ENCODE measurements at regions not wholly inside any gene's neighbourhood (a gene's known extent, or its start where the extent isn't known, plus 50 kb on each side); places are given as distances from the start of the nearest gene placed in this dataset.

DNA sequence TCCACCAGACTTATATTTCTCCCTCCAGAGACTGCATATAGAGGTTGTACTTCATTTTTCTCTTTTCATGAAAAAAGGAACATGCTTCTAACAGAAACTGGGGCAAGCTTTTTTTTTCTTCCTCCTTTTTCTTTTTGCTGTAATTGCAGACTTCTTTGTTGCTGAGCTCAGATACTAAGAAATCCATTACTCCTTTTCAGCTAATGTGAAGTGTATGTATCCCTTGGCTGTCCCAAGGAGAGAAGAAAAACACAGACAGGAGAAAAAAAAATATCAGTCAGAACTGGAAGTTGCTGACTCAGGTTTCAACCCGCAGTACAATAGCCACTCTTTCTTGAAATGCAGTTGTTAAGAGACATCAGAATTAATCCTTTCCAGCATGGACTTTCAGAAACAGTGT lies 1248.4 kb downstream of the LRFN5 start:
- Mint-ChIP-seq H3K4me3 (no peak overlapping the region), H3K4me1 (ENCODE audit: low read depth) (no peaks in the 10 kb centered on the region), H3K36me3 (no peaks in the 10 kb centered on the region), H3K27me3 (no peaks in the 10 kb centered on the region), H3K27ac (no peak overlapping the region), H3K9me3 (peaks cover 7% of the 10 kb centered on the region)
- no peak for DNase-seq
- intact Hi-C loops (cut with micrococcal nuclease), result no loop called here
- POLR2A ChIA-PET, result no interaction called here
- CTCF ChIA-PET, result no interaction called here

DNA sequence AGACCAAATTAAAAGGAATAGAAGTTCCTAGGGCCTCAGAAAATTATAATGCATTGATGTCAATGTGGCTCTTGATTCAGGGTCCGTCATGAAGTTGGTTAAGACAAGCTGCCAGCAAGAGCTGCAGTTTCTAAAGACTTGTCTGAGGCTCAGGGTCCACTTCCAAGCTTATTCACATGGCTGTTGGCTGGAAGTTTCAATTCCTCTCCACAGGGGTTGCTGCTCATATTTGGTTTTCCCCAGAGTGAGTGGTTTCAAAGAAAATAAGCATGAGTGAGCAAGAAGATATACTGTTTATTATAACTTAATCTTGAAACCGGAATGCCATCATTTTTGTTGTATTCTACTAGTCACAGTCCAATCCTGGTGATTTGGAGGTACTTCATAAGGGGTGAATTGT lies 1247.4 kb downstream of the LRFN5 start:
- H3K9me3 Mint-ChIP-seq, result peaks cover 5% of the 10 kb centered on the region
- no peaks in the 10 kb centered on the region for H3K36me3 Mint-ChIP-seq
- H3K4me3 Mint-ChIP-seq, result no peak overlapping the region
- intact Hi-C loops (cut with micrococcal nuclease), result no loop called here
- ChIA-PET POLR2A (no interaction called here), CTCF (no interaction called here)
- no peaks in the 10 kb centered on the region for H3K4me1 Mint-ChIP-seq (ENCODE audit: low read depth)
- H3K27me3 Mint-ChIP-seq, result no peaks in the 10 kb centered on the region
- H3K27ac Mint-ChIP-seq, result no peak overlapping the region
- no peak for DNase-seq

DNA sequence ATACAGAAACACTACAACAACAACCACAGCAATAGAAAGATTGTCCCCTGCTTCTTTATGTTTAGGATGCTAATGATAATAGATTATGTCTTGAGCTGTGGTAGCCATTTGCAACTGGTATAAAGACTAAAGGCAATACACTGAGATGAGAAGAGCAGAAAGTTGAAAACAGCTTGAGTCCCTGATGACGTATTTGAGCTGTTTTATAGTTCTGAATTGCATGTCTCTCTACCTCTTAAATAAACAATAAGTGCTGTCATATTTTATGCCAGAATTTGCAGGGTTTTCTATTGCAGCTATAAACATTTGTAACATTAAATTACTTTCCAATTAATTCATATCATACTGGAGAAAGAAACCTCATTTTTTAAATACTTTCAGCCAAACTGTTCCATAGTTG lies 1242.0 kb downstream of the LRFN5 start:
- intact Hi-C loops (cut with micrococcal nuclease), result no loop called here
- H3K9me3 Mint-ChIP-seq, result peaks cover 18% of the 10 kb centered on the region

DNA sequence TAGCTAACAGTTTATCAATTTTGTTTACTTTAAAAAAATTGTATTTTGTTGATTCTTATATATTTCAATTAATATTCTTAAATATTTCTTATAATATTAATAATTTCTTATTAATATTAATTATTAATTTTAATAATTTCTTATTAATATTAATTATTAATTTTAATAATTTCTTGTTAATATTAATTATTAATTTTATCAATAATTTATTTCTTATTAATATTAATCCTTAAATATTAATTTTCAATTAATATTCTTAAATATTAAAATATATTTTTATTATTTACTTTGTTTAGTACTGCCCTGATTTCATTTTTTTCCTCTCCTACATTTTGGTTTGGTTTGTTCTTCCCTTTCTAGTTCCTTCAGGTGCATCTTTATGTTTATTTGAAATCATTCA lies 1208.1 kb downstream of the LRFN5 start:
- H3K4me3 Mint-ChIP-seq, result no peak overlapping the region
- ChIA-PET CTCF (no interaction called here), POLR2A (no interaction called here)
- peaks cover 6% of the 10 kb centered on the region for H3K9me3 Mint-ChIP-seq
- no peak for DNase-seq
- no peaks in the 10 kb centered on the region for H3K36me3 Mint-ChIP-seq
- no peaks in the 10 kb centered on the region for H3K4me1 Mint-ChIP-seq (ENCODE audit: low read depth)
- H3K27ac Mint-ChIP-seq, result no peak overlapping the region
- intact Hi-C loops (cut with micrococcal nuclease), result no loop called here
- no peaks in the 10 kb centered on the region for H3K27me3 Mint-ChIP-seq

More for the DNA sequence above, 1242.0 kb downstream of the LRFN5 start:
- H3K27ac Mint-ChIP-seq, result no peak overlapping the region
- H3K27me3 Mint-ChIP-seq, result no peaks in the 10 kb centered on the region
- no peaks in the 10 kb centered on the region for H3K36me3 Mint-ChIP-seq
- ChIA-PET CTCF (no interaction called here), POLR2A (no interaction called here)
- H3K4me3 Mint-ChIP-seq, result no peak overlapping the region
- DNase-seq, result no peak
- H3K4me1 Mint-ChIP-seq (ENCODE audit: low read depth), result no peaks in the 10 kb centered on the region

DNA sequence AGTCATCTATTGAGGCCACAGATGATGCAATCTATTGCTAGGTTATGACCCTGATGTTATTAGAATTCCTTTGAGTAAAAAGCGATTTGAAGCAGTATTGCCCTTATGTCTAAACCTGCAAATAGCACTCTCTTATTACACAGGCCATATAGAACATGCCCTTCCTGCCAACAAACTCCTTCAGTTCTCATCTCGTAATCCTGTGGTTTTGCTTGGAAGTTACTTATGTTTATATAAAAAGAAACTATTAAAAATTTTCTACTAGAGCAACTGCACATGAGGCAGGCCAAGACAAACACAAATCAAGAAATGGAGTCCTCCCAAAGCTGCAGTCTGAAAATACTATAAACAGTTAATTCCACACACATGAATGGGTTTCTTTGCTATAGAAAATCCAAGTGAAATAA lies 1200.2 kb downstream of the LRFN5 start:
- ChIA-PET POLR2A (no interaction called here), CTCF (no interaction called here)

DNA sequence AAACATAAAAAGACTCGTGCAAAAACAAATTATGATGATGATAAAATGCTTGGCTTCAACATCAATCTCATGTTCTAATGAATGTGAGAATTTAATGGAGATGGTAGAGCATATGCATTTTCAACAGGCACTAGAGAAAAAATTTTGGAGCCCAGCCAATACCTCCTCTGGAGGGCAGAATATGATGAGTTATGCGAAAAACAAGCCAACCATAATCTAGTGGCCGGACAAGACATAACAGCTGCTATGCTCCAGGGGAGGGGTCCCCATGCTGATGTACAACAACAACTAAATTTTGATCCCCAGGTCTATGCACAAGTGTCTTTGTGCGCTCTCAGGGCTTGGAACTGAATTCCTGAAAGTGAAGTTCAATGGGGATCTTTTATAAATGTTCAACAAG lies 1197.5 kb downstream of the LRFN5 start:
- Mint-ChIP-seq H3K4me3 (no peak overlapping the region), H3K36me3 (no peaks in the 10 kb centered on the region), H3K27ac (no peak overlapping the region), H3K9me3 (peaks cover 10% of the 10 kb centered on the region), H3K27me3 (no peaks in the 10 kb centered on the region), H3K4me1 (ENCODE audit: low read depth) (no peaks in the 10 kb centered on the region)
- intact Hi-C loops (cut with micrococcal nuclease), result no loop called here
- ChIA-PET CTCF (no interaction called here), POLR2A (no interaction called here)
- no peak for DNase-seq

More for the DNA sequence above, 1200.2 kb downstream of the LRFN5 start:
- Mint-ChIP-seq H3K27ac (no peak overlapping the region), H3K4me1 (ENCODE audit: low read depth) (no peaks in the 10 kb centered on the region), H3K27me3 (no peaks in the 10 kb centered on the region), H3K9me3 (peaks cover 4% of the 10 kb centered on the region), H3K4me3 (no peak overlapping the region), H3K36me3 (no peaks in the 10 kb centered on the region)
- intact Hi-C loops (cut with micrococcal nuclease), result no loop called here
- no peak for DNase-seq

DNA sequence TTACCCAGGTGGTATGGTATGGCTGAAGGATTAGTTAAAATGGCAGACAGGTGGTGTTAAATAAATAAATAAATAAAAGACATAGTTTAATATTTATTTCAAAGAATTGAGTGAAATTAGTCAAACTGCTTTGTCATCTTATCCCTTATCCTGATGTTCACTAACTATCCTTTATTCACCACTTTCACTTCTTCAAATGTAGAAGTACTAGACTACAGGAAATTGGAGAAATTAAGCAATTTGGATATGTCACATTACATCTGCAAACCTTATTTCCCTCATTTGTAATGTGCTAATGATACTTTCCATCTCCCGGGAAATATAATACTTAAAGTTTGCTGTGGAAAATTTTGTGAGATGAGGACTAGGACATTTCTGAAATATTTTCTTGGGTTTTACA lies 1195.7 kb downstream of the LRFN5 start:
- Mint-ChIP-seq H3K27me3 (no peaks in the 10 kb centered on the region), H3K27ac (no peak overlapping the region), H3K9me3 (peaks cover 24% of the 10 kb centered on the region), H3K36me3 (no peaks in the 10 kb centered on the region), H3K4me3 (no peak overlapping the region), H3K4me1 (ENCODE audit: low read depth) (no peaks in the 10 kb centered on the region)
- DNase-seq, result no peak
- ChIA-PET CTCF (no interaction called here), POLR2A (no interaction called here)
- intact Hi-C loops (cut with micrococcal nuclease), result no loop called here

DNA sequence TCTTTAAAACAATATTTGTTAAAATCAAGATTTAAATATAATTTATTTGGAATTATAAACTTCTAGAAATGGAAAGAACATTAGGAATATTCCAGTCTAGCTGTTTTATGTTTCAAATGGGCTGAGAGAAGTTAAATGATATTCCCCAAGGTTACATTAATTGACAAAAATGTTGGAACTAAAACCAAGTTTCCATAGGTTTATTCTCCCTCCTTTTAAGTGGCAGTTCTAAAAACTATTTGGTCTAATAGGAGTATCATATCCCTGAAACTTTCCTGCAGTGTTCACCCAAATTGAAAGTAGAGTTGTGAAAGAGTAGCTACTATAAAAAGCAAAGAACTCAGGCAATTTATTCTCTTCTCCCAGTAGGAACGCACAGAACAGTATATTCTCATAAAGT lies 1185.5 kb downstream of the LRFN5 start:
- Mint-ChIP-seq H3K27ac (no peak overlapping the region), H3K9me3 (peaks cover 13% of the 10 kb centered on the region), H3K27me3 (no peaks in the 10 kb centered on the region), H3K4me1 (ENCODE audit: low read depth) (no peaks in the 10 kb centered on the region), H3K36me3 (no peaks in the 10 kb centered on the region), H3K4me3 (no peak overlapping the region)
- DNase-seq, result no peak
- ChIA-PET POLR2A (no interaction called here), CTCF (no interaction called here)
- intact Hi-C loops (cut with micrococcal nuclease), result no loop called here

DNA sequence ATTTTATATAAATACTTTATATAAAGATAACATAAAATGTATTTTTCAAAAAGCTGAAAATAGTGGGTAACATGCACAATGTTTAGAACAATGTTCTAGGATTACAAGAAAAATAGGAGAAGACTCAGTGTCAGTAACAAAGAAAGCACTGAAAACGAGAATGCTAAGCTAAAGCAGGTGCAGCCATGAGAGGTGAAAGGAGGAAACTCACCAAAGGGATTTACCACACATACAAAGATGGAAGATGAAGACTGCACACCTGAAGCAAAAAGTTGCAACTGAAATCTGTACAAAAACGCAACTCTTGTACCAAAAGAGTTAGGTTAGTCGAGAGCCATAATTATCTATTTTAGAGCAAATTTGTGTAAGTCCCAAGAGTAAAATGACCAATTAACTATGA lies 1176.1 kb downstream of the LRFN5 start:
- no peak overlapping the region for H3K4me3 Mint-ChIP-seq
- H3K36me3 Mint-ChIP-seq, result no peaks in the 10 kb centered on the region
- peaks cover 28% of the 10 kb centered on the region for H3K9me3 Mint-ChIP-seq
- CTCF ChIA-PET, result no interaction called here
- POLR2A ChIA-PET, result no interaction called here
- no peaks in the 10 kb centered on the region for H3K27me3 Mint-ChIP-seq
- H3K4me1 Mint-ChIP-seq (ENCODE audit: low read depth), result no peaks in the 10 kb centered on the region
- intact Hi-C loops (cut with micrococcal nuclease), result no loop called here
- DNase-seq, result no peak
- H3K27ac Mint-ChIP-seq, result no peak overlapping the region

DNA sequence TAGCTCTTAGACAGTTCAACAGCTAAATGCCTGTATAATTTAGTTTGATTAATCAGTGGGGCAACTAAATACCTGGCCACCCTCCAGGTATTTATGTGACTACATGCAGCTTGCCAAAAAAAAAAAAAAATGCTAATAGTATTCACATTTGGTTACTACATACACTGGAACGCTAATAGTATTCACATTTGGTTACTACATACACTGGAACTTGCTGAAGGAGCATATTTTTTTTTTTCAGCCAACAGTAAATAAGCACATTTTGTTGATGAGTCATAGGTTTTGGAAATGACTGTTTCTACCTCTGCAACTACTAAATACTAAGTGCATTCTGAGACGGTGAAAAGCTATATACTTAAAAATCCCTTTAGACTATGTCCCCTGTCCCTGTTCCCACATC lies 1172.3 kb downstream of the LRFN5 start:
- Mint-ChIP-seq H3K27ac (no peak overlapping the region), H3K9me3 (peaks cover 16% of the 10 kb centered on the region)

DNA sequence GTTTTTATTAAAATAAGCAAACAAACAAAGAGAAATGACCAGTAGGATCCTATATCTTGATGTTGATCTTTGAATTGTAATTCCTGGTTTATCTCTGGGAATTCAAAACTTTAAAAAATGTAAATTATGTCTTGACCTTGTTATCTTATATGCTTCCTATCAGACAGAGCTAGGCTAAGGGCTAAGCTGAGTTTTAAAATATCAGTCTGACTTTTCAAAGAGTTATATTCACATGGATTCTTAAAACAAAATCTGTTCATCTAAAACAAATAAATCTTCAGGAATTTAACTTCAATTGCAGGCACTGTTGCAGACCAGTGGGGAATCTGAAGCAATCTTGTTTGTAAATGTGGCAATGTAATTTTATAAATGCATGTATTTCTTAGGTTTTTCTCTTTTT lies 1144.1 kb downstream of the LRFN5 start:
- intact Hi-C loops (cut with micrococcal nuclease), result no loop called here
- Mint-ChIP-seq H3K36me3 (no peaks in the 10 kb centered on the region), H3K27ac (no peak overlapping the region), H3K27me3 (no peaks in the 10 kb centered on the region), H3K9me3 (peaks cover 2% of the 10 kb centered on the region), H3K4me3 (no peak overlapping the region), H3K4me1 (ENCODE audit: low read depth) (no peaks in the 10 kb centered on the region)
- CTCF ChIA-PET, result no interaction called here
- POLR2A ChIA-PET, result no interaction called here
- DNase-seq, result no peak

More for the DNA sequence above, 1172.3 kb downstream of the LRFN5 start:
- H3K27me3 Mint-ChIP-seq, result no peaks in the 10 kb centered on the region
- DNase-seq, result no peak
- no peak overlapping the region for H3K4me3 Mint-ChIP-seq
- no peaks in the 10 kb centered on the region for H3K36me3 Mint-ChIP-seq
- intact Hi-C loops (cut with micrococcal nuclease), result no loop called here
- ChIA-PET CTCF (no interaction called here), POLR2A (no interaction called here)
- H3K4me1 Mint-ChIP-seq (ENCODE audit: low read depth), result no peaks in the 10 kb centered on the region

DNA sequence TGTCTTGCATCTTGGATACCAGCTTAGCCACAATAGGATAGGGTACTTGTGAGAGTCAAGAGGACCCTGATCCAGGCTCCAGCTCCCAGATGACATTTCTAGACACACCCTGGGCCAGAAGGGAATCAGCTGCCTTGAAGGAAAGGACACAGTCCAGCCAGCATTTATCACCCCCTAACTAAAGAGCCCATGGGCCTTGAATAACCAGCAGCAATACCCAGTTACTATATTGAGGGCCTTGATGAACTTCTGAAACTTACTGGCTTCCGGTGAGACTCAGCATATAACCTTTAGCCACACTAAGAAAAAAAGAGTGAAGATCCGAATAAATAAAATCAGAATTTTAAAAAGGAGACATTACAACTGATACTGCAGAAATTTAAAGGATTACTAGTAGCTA lies 1135.4 kb downstream of the LRFN5 start:
- intact Hi-C loops (cut with micrococcal nuclease), result no loop called here
- no peak overlapping the region for H3K4me3 Mint-ChIP-seq

DNA sequence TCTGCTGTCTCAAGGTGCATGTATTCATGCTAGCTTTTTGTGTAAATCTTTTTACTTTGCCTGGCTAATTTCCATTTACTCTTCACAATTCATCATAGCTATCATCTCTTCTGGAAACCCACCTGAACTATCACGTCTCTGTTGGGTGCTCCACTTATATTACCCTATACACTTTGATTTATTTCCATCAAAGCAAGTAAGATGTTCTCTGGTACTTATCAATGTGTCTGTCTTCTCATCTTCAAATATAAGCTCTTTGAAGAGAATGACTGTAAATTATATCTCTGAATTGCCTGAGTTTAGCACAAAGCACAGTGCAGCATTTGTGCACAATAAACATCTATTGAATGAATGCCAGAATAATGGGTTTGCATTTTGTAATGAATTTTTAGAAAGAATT lies 1129.7 kb downstream of the LRFN5 start:
- intact Hi-C loops (cut with micrococcal nuclease), result no loop called here
- H3K9me3 Mint-ChIP-seq, result peaks cover 2% of the 10 kb centered on the region
- POLR2A ChIA-PET, result no interaction called here

More for the DNA sequence above, 1135.4 kb downstream of the LRFN5 start:
- CTCF ChIA-PET, result no interaction called here
- no peaks in the 10 kb centered on the region for H3K36me3 Mint-ChIP-seq
- no peaks in the 10 kb centered on the region for H3K4me1 Mint-ChIP-seq (ENCODE audit: low read depth)
- DNase-seq, result no peak
- peaks cover 13% of the 10 kb centered on the region for H3K9me3 Mint-ChIP-seq
- no peaks in the 10 kb centered on the region for H3K27me3 Mint-ChIP-seq
- H3K27ac Mint-ChIP-seq, result no peak overlapping the region
- POLR2A ChIA-PET, result no interaction called here

DNA sequence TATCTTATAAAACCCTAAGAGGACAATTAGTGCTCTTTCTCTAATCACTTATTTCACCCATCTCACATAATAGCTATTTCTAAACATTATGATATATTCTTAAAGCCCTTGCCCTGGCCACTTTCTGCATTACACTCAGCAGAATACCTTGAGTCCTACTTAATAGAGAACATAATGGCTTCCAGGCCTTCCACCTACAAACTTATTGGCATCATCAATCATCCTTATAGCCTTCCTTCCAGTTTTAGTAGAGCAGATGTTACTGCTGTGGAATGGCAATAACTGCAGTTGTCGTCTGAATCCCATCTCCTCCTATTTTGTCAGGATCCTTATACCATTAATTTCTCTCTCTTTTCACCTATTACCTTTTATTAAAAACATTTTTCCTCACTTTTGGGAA lies 1127.4 kb downstream of the LRFN5 start:
- Mint-ChIP-seq H3K4me1 (ENCODE audit: low read depth) (no peaks in the 10 kb centered on the region), H3K27me3 (no peaks in the 10 kb centered on the region), H3K9me3 (peaks cover 2% of the 10 kb centered on the region), H3K27ac (no peak overlapping the region), H3K4me3 (no peak overlapping the region), H3K36me3 (no peaks in the 10 kb centered on the region)
- POLR2A ChIA-PET, result no interaction called here
- DNase-seq, result no peak
- intact Hi-C loops (cut with micrococcal nuclease), result loop anchor here (5.0 kb wide), 1 partner anchor 512 kb away; no protein-coding TSS in a partner anchor
- CTCF ChIA-PET, result no interaction called here

More for the DNA sequence above, 1129.7 kb downstream of the LRFN5 start:
- Mint-ChIP-seq H3K4me3 (no peak overlapping the region), H3K4me1 (ENCODE audit: low read depth) (no peaks in the 10 kb centered on the region), H3K27ac (no peak overlapping the region), H3K27me3 (no peaks in the 10 kb centered on the region), H3K36me3 (no peaks in the 10 kb centered on the region)
- DNase-seq, result no peak
- CTCF ChIA-PET, result no interaction called here

Data from activated CD4-positive, alpha-beta memory T cell treated with anti-CD3 and anti-CD28 coated beads for 36 hours (primary cell).